Muscle layer of duodenum (tissue), 2 donors: ENCODE measurements at regions not wholly inside any gene's neighbourhood (a gene's known extent, or its start where the extent isn't known, plus 50 kb on each side); places are given as distances from the start of the nearest gene placed in this dataset.

Experiments used
- H3K27ac ChIP-seq: one replicate; pipeline ENCODE4 v1.7.0; 2013; ENCODE audit warnings: mild to moderate bottlenecking, low read length
- H3K27me3 ChIP-seq: one replicate; pipeline ENCODE4 v1.7.0; 2013; ENCODE audit warnings: low read depth, mild to moderate bottlenecking, control low read depth, low read length
- H3K36me3 ChIP-seq, 2 donors: one replicate each; pipeline ENCODE4 v1.7.0; 2013; ENCODE audit warnings: low read length in 2 of 2, control low read depth in 1 of 2, mild to moderate bottlenecking in 1 of 2; ENCODE audit not compliant: insufficient read depth in 2 of 2, control insufficient read depth in 1 of 2
- H3K4me1 ChIP-seq, 2 donors: one replicate each; pipeline ENCODE4 v1.7.0; 2013; ENCODE audit warnings: low read length in 2 of 2, mild to moderate bottlenecking in 2 of 2, control low read depth in 1 of 2, moderate library complexity in 1 of 2; ENCODE audit not compliant: insufficient read depth in 2 of 2, control insufficient read depth in 1 of 2
- H3K4me3 ChIP-seq, 2 donors: one replicate each; pipeline ENCODE4 v1.7.0; 2013; ENCODE audit warnings: low read length in 2 of 2, low read depth in 1 of 2, mild to moderate bottlenecking in 1 of 2
- H3K9me3 ChIP-seq, 2 donors: one replicate each; pipeline ENCODE4 v1.7.0; 2013; ENCODE audit warnings: low read length in 2 of 2, control low read depth in 1 of 2, mild to moderate bottlenecking in 1 of 2; ENCODE audit not compliant: control insufficient read depth in 1 of 2
- donor health status: healthy.

- H3K27ac ChIP-seq, result no peak overlapping the region
- H3K27me3 ChIP-seq, result no peaks in the 10 kb centered on the region
- H3K9me3 ChIP-seq, result no peaks in the 10 kb centered on the region
- no peaks in the 10 kb centered on the region for H3K4me1 ChIP-seq
- no peaks in the 10 kb centered on the region for H3K36me3 ChIP-seq
- no peak overlapping the region for H3K4me3 ChIP-seq
Observed at GRCh38 chr1:185600641-185601040, 133.6 kb upstream of the HMCN1 start.

- no peaks in the 10 kb centered on the region for H3K27me3 ChIP-seq
- no peaks in the 10 kb centered on the region for H3K36me3 ChIP-seq
- H3K4me3 ChIP-seq, result no peak overlapping the region
- peaks cover 0 to 3% of the 10 kb centered on the region in 2 donors for H3K4me1 ChIP-seq
- H3K9me3 ChIP-seq, result no peaks in the 10 kb centered on the region
- H3K27ac ChIP-seq, result no peak overlapping the region
Observed at GRCh38 chr1:185598332-185598731, 135.9 kb upstream of the HMCN1 start.

DNA sequence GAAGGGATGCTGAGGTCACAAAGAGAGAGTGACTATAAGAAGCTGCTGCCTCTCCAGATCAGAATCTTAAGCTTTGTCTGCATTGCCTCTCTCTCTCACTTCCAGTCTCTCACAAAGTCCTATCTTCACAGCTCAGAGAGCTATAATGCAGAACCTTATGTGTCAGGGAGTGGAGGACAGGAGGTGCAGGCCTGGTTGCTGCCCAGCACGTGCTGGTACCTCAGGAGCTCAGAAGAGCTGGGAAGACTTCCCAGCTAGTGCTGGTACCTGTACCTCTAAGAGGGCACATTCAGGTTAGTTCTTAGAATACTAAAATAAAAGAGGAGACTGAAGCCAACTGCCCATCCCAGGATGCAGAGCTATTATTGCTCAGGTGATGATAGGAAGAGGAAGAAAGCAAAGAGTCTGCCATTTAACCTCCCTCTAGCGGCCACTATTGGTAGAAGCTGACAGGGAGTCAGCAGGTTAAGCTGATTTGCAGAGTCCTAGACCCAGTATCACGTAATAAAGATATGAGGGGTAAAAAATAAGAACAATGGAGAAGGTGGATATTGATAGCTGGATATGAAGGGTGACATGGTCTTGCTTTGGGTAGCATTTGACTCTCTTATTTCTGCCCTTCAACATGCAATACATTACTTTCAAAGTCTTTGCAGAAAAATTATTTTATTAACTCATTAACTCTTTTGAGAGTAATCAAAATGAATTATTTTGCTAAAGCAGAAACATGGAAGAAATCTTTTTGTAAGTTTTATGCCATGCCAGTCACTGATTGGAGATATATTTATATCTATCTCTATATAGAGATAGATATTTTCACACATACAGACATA, 138.1 kb upstream of the HMCN1 start:
- Histone ChIP-seq H3K9me3 (no peaks in the 10 kb centered on the region), H3K4me1 (peaks cover 0 to 3% of the 10 kb centered on the region in 2 donors), H3K4me3 (no peak overlapping the region), H3K27me3 (no peaks in the 10 kb centered on the region), H3K36me3 (no peaks in the 10 kb centered on the region), H3K27ac (no peak overlapping the region)

DNA sequence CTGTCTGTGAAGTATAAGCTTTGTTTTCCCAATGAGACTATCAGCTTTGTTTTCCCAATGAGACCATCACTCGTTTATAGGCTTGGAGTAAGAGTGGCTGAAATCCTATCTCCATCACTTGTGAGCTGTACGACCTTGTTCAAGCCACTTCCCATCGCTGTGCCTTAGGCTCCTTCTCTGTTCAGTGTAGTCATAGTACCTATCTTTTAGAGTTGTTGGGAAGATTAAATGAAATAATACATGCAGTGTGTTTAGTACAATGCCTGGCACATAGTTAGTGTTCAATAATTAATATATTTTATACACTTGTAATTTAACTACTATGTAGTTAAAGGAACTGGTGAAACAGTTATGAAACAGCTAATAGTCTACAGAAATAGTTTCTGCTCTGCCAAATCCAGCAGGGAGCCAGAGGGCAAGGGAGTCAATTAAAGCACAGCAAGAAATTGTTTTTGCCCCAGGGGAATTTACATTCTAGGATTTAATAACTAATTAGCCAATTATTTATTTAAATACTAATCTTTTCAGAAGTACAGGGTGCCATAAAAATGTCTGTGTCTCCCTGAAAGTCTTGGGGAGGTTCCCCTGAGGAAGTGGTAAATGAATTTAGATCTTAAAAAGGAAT, 139.3 kb upstream of the HMCN1 start:
- Histone ChIP-seq H3K27me3 (no peaks in the 10 kb centered on the region), H3K9me3 (no peaks in the 10 kb centered on the region), H3K4me1 (peaks cover 0 to 3% of the 10 kb centered on the region in 2 donors), H3K27ac (no peak overlapping the region), H3K36me3 (no peaks in the 10 kb centered on the region), H3K4me3 (no peak overlapping the region)

- H3K27ac ChIP-seq, result no peak overlapping the region
- H3K27me3 ChIP-seq, result no peaks in the 10 kb centered on the region
- no peaks in the 10 kb centered on the region for H3K36me3 ChIP-seq
- H3K4me3 ChIP-seq, result no peak overlapping the region
- peaks cover 0 to 3% of the 10 kb centered on the region in 2 donors for H3K4me1 ChIP-seq
- no peaks in the 10 kb centered on the region for H3K9me3 ChIP-seq
Observed at GRCh38 chr1:185593271-185593670, 140.9 kb upstream of the HMCN1 start.

DNA sequence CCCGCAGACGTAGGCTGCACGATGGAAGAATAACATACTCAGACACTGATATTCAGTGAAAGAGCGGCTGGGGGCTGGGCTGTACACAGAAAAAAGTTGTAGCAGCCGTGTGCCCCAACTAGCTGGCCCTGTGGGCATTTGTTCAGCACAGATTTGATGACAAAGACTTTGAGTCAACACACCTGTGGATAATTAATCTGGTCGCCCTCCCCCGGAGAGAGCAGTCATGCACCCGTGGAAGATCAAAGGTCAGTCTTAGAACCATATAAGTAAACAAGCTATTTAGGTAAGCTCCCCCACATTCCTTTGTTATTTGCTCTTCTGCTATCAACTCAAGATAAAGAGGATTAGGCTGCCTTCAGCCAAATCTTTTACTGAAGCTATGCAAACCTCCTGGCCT, 148.4 kb upstream of the HMCN1 start:
- Histone ChIP-seq H3K36me3 (no peaks in the 10 kb centered on the region), H3K27me3 (no peaks in the 10 kb centered on the region), H3K4me3 (no peak overlapping the region), H3K27ac (no peak overlapping the region), H3K4me1 (no peaks in the 10 kb centered on the region), H3K9me3 (peaks cover 0 to 3% of the 10 kb centered on the region in 2 donors)

DNA sequence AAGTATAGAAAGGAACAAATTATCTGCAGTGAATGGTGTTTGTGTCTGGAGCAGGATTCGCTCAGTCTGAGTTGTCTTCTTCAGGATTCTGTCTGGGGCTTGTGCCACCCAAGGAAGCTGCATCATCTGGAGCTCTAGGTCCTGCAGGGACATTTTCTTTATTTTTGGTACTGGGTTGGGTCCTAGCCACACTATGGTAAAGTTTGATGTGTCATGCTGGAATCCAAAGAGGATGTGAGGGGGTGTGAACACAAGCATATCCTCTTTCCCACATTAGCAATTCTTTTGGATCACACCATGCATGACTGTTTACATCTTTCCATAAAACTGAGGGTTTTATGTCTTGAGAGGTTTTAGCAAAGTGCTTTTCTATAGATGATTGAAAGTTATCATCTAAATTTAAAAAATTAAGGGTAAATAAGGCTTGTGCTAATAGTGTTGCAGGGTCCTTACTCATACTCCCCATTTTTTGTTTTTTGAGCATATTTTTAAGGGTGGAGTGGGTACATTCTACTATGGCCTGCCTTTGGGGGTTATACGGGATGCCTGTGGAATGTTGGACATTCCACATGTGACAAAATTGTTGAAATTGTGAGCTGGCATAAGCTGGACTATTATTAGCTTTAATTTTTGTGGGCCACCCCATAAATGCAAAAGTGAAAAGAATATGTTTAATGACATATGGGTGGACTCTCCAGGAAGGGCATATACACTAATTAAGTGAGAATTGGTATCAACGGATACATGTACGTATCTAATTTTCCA, 152.0 kb upstream of the HMCN1 start:
- Histone ChIP-seq H3K36me3 (no peaks in the 10 kb centered on the region), H3K9me3 (peaks cover 0 to 12% of the 10 kb centered on the region in 2 donors), H3K4me1 (no peaks in the 10 kb centered on the region), H3K27me3 (no peaks in the 10 kb centered on the region), H3K4me3 (no peak overlapping the region), H3K27ac (no peak overlapping the region)

GRCh38 chr1:185581020-185581419, 153.2 kb upstream of the HMCN1 start:
- no peak overlapping the region for H3K4me3 ChIP-seq
- H3K27me3 ChIP-seq, result no peaks in the 10 kb centered on the region
- no peak overlapping the region for H3K27ac ChIP-seq
- no peaks in the 10 kb centered on the region for H3K36me3 ChIP-seq
- no peaks in the 10 kb centered on the region for H3K4me1 ChIP-seq
- H3K9me3 ChIP-seq, result peaks cover 0 to 12% of the 10 kb centered on the region in 2 donors

DNA sequence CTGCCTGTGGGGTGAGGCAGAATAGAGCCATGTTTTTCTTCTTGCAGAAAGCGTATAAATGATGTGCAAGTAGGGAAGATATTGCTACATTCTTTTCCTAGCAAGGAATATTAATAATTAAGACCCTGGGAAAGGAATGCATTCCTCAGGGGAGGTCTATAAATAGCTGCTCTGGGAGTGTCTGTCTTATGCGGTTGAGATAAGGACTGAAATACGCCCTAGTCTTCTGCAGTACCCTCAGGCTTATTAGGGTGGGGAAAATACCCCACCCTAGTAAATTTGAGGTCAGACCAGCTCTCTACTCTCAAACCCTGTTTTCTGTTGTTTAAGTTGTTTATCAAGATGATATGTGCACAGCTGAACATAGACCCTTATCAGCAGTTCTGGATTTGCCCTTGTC, 155.9 kb upstream of the HMCN1 start:
- Histone ChIP-seq H3K4me3 (no peak overlapping the region), H3K4me1 (no peaks in the 10 kb centered on the region), H3K36me3 (no peaks in the 10 kb centered on the region), H3K27me3 (no peaks in the 10 kb centered on the region), H3K9me3 (peaks cover 0 to 12% of the 10 kb centered on the region in 2 donors), H3K27ac (no peak overlapping the region)

GRCh38 chr1:185574139-185574875, 159.9 kb upstream of the HMCN1 start:
- H3K9me3 ChIP-seq, result peaks cover 0 to 10% of the 10 kb centered on the region in 2 donors
- no peak overlapping the region for H3K4me3 ChIP-seq
- H3K27me3 ChIP-seq, result no peaks in the 10 kb centered on the region
- H3K27ac ChIP-seq, result no peak overlapping the region
- no peaks in the 10 kb centered on the region for H3K4me1 ChIP-seq
- H3K36me3 ChIP-seq, result no peaks in the 10 kb centered on the region

GRCh38 chr1:185573677-185574076, 160.5 kb upstream of the HMCN1 start:
- no peaks in the 10 kb centered on the region for H3K27me3 ChIP-seq
- no peak overlapping the region for H3K27ac ChIP-seq

More at GRCh38 chr1:185573677-185574076, 160.5 kb upstream of the HMCN1 start:
- H3K9me3 ChIP-seq, result peaks cover 0 to 4% of the 10 kb centered on the region in 2 donors
- no peak overlapping the region for H3K4me3 ChIP-seq
- H3K36me3 ChIP-seq, result no peaks in the 10 kb centered on the region
- no peaks in the 10 kb centered on the region for H3K4me1 ChIP-seq
